Neural progenitor cell (in vitro differentiated cells): ENCODE measurements at regions not wholly inside any gene's neighbourhood (a gene's known extent, or its start where the extent isn't known, plus 50 kb on each side); places are given as distances from the start of the nearest gene placed in this dataset.

Source experiments
- CTCF ChIP-seq: fragments of 200-600 bp; sonication (generic); IDR thresholded peaks from 2 replicates; pipeline ENCODE4 v1.5.1; 2017; ENCODE audit warnings: antibody characterized with exemption, mild to moderate bottlenecking
- EZH2 ChIP-seq: fragments of 200-600 bp; sonication (generic); IDR thresholded peaks from 2 replicates; pipeline ENCODE4 v1.6.1; 2017; ENCODE audit warnings: antibody characterized with exemption, mild to moderate bottlenecking, moderate library complexity
- EZH2phosphoT487 ChIP-seq: fragments of 200-600 bp; sonication (generic); IDR thresholded peaks from 2 replicates; pipeline ENCODE4 v1.6.1; 2017; ENCODE audit warnings: antibody characterized with exemption

GRCh38 chr14:89573399-89573657 is 156.3 kb upstream of the FOXN3 start:
- TF ChIP-seq CTCF = no peak
- TF ChIP-seq EZH2 = no peak
- no peak for TF ChIP-seq EZH2phosphoT487
